VCaP (cell line): ENCODE measurements at regions not wholly inside any gene's neighbourhood (a gene's known extent, or its start where the extent isn't known, plus 50 kb on each side); places are given as distances from the start of the nearest gene placed in this dataset.
A peak's percentile ranks its signal among the peaks of the same experiment; 100 is the strongest.
"Not testable (repeated sequence)": the region's sequence is repeated elsewhere in the genome, so short reads cannot be mapped to it uniquely, and the experiment has no call there.

Experiments used
- H3K27ac ChIP-seq: fragments of 450-650 bp; 2 replicates; pipeline ENCODE4 v1.5.1; 2017
- TF ChIP-seq, protein P1 (sequence below): fragments of 450-650 bp; conservative IDR thresholded peaks from 2 replicates; pipeline ENCODE4 v1.5.1; 2017; ENCODE audit warnings: mild to moderate bottlenecking, moderate library complexity

DNA sequence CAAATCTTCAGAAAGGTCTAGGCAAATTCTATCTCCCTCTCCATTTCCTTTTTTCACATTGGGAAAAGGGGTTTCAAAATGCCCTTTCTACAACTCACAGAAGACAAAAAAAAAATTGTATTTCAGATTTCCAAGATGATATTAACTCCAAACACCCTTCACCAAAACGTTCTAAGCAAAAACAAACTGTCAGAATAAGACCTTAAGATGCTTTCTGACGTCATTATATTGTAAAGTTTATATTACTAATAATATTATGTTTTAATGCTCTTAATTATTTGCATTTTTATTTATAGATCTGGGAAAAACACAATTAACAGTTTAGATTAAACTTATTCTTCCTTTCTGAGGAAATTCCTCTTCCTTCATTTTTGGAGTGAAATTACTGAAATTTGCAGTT, 624.2 kb downstream of the GALC start:
- H3K27ac ChIP-seq = no peak overlapping the region
- TF ChIP-seq, protein P1, sequence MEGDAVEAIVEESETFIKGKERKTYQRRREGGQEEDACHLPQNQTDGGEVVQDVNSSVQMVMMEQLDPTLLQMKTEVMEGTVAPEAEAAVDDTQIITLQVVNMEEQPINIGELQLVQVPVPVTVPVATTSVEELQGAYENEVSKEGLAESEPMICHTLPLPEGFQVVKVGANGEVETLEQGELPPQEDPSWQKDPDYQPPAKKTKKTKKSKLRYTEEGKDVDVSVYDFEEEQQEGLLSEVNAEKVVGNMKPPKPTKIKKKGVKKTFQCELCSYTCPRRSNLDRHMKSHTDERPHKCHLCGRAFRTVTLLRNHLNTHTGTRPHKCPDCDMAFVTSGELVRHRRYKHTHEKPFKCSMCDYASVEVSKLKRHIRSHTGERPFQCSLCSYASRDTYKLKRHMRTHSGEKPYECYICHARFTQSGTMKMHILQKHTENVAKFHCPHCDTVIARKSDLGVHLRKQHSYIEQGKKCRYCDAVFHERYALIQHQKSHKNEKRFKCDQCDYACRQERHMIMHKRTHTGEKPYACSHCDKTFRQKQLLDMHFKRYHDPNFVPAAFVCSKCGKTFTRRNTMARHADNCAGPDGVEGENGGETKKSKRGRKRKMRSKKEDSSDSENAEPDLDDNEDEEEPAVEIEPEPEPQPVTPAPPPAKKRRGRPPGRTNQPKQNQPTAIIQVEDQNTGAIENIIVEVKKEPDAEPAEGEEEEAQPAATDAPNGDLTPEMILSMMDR = no peak

DNA sequence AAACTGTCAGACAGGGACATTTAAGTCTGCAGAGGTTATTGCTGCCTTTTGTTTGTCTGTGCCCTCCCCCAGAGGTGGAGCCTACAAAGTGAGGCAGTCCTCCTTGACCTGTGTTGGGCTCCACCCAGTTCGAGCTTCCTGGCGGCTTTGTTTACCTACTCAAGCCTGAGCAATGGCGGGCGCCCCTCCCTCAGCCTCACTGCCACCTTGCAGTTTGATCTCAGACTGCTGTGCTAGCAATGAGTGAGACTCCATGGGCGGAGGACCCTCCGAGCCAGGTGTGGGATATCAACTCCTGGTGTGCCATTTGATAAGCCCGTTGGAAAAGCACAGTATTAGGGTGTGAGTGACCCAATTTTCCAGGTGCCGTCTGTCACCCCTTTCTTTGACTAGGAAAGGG, 632.7 kb downstream of the GALC start:
- H3K27ac ChIP-seq = not testable (repeated sequence)

DNA sequence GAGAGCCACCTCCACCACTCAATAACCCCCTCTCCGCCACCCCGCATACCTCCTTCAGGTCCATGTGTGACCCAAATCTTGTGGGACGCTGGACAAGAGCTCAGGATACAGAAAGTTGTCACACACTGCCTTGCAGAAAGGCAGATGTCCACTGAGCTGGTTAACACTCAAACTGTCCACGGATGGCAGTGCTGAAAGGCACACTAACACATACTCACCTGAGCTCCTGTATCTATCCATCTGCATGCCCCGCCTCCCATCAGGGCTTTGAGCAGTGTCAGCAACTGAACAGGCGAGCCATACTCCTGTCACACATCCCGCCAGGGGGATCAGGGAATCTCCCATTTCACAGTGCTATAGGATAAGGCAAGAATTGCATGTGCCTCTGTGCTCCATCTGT, 642.0 kb downstream of the GALC start:
- TF ChIP-seq, protein P1 = no peak

DNA sequence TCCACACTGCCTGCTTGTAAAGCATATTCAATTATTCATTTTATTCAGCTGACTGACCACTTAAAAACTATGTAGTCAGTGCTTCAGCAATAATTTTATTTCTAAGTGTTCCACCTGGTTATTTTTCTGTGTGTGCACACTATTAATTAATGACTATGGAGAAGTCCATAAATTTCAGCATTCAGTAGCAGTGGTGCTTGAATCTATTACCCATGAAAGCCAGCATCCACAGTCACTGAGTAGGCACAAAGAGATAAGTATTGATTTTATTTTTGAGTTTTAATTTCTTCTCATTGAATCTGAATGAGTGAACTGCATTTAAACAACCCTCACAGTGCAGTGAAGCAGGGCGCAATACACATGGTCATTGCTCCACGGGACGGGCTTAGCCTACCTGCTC, 643.1 kb downstream of the GALC start:
- peak overlapping the region; percentile 64 for H3K27ac ChIP-seq
- TF ChIP-seq, protein P1 = no peak

More for the DNA sequence above, 642.0 kb downstream of the GALC start:
- H3K27ac ChIP-seq = no peak overlapping the region

DNA sequence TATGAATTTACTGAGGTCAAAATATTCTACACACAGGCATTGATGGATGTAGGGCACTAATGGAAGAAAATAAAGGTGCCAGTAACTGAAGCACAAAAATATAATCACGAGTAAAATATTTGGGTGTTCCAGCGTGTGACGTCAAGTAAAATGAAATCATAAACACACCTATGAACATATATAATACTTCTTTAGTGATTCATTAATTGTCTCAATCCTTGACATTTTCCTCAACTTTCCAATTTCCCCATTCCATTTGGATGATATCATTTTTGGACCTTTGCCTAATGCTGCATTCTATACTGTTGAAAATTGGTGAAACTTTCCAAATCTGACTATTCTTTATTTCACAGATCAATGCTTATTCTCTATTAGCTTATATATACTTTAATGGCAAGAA, 649.3 kb downstream of the GALC start:
- TF ChIP-seq, protein P1 = no peak

DNA sequence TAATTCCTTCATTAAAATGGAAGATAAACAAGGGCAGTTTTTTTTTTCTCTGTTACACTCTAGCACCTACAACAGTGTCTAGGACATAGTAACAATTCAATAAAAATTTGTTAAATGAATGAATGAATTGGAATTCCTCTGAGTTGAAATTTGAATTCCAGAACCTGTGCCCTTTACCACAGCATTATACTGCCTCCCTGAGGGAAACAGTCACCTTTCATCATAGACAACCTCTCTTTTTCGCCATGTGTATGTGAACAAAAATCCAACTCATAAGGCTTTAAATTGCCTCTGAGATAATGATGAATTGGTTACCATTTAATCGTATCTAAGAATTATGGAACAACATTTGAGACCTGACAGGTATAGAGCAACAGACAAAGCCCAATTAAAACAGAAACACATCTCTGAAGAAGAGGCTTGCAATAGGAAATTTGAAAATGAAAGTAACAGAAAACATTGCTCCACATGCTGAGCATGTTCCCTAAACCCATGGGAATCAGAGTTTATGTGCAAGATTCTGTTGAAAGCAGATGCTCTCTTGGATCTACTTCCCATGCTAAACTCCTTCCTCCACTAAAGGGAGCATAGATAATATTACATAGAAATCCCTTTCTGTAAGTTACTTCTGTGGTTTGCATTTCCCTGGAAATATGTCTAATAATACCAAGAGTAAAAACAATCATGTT, 657.8 kb downstream of the GALC start:
- no peak overlapping the region for H3K27ac ChIP-seq
- TF ChIP-seq, protein P1 = peak; percentile 51

More for the DNA sequence above, 649.3 kb downstream of the GALC start:
- no peak overlapping the region for H3K27ac ChIP-seq

DNA sequence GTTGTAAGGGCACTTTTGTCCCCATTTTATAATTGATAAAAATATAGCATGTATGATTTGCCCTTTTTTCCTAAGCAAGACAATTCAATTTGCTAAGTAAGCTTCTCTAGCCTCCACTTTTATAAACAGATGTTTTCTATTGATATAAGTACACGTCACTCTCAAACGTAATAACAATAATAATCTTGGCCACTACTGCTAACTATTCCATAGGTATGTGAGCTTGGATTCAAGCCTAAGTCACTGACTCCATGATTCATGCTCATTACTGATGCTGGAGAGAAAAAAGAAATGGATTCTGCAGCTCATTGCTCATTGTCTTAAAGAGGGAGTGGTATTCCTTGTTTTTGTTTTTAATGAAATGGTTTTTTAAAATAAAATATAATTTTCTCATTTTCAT, 661.0 kb downstream of the GALC start:
- H3K27ac ChIP-seq = no peak overlapping the region
- TF ChIP-seq, protein P1 = no peak

DNA sequence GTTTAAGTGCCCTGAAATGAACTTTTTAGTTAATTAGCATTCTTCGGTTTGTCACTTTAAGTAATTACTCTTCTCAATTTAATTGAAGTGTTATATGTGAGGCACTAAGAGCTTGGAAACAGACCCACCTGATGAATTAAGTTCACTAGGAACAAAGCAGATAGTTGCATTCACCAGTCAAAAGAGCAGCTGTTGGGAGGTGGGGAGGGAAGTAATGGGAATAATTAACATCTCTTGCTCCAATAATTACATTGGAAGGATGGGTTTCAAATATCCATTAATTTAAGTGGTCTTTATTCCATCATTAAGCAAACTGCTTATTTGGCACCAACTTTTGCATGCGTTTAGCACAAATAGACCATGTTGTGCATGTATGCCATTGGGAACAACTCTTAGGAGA, 667.2 kb downstream of the GALC start:
- H3K27ac ChIP-seq = no peak overlapping the region
- TF ChIP-seq, protein P1 = no peak
